Cardiac fibroblast (primary cell): ENCODE measurements at regions not wholly inside any gene's neighbourhood (a gene's known extent, or its start where the extent isn't known, plus 50 kb on each side); places are given as distances from the start of the nearest gene placed in this dataset.

Source experiments
- DNase-seq, 2 donors: peaks; one replicate each; pipeline versions ENCODE4 v3.0.0 to v3.0.0-alpha.2; 2010; ENCODE audit warnings: low read depth in 2 of 2
- H3K4me3 ChIP-seq, 2 donors: replicated peaks in 1 of 2; 1 replicate in 1 of 2; 2 replicates in 1 of 2; pipeline ENCODE4 v1.5.1; 2011; ENCODE audit warnings: low read depth in 2 of 2, low read length in 2 of 2, mild to moderate bottlenecking in 2 of 2, moderate library complexity in 1 of 2
- TF ChIP-seq, protein P1 (sequence below): IDR thresholded peaks from one replicate; pipeline ENCODE4 v1.5.1; 2011; ENCODE audit warnings: low read depth, mild to moderate bottlenecking, low read length, inconsistent platforms

DNA sequence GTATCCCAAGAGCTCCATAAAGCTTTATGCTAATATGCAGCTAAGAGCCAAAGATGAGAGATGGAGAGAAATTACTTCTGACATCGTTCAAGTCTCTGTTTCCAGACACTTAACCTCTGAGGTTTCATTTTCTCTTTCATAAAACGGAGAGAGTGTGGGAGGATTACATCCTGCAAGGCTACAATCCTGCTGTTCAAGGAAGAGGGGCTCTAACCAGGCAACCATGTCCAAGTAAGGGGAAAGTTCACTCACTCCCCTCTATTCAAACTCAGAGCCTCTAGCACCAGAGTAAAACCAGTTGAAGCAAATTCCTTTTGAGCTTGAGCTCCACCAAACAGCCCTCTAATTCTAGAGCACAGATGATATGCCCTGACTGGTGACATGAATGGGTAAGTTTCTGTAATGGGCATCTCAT lies 397.4 kb downstream of the NPIPA8 start:
- TF ChIP-seq, protein P1, sequence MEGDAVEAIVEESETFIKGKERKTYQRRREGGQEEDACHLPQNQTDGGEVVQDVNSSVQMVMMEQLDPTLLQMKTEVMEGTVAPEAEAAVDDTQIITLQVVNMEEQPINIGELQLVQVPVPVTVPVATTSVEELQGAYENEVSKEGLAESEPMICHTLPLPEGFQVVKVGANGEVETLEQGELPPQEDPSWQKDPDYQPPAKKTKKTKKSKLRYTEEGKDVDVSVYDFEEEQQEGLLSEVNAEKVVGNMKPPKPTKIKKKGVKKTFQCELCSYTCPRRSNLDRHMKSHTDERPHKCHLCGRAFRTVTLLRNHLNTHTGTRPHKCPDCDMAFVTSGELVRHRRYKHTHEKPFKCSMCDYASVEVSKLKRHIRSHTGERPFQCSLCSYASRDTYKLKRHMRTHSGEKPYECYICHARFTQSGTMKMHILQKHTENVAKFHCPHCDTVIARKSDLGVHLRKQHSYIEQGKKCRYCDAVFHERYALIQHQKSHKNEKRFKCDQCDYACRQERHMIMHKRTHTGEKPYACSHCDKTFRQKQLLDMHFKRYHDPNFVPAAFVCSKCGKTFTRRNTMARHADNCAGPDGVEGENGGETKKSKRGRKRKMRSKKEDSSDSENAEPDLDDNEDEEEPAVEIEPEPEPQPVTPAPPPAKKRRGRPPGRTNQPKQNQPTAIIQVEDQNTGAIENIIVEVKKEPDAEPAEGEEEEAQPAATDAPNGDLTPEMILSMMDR, result no peak
- no peak overlapping the region for H3K4me3 ChIP-seq
- DNase-seq, result no peak

DNA sequence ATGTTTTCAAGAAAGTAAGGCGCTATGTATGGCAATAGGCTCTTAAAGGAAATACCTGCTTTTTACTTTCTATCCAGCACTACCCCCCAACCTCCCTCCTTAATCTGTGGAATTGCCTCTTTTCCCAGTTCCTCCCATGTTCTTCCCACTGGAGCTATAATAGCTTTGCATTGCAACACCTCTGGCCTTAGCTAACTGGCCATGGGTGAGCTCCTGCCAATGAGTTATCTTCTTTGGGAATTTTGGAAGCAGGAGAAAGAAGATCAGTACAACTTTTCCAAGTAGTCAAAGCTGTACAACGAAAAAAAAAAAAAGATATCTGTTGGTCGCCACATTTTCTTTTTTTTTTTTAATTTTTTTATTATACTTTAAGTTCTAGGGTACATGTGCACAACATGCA lies 398.0 kb downstream of the NPIPA8 start:
- TF ChIP-seq, protein P1, result no peak
- H3K4me3 ChIP-seq, result no peak overlapping the region
- no peak for DNase-seq

DNA sequence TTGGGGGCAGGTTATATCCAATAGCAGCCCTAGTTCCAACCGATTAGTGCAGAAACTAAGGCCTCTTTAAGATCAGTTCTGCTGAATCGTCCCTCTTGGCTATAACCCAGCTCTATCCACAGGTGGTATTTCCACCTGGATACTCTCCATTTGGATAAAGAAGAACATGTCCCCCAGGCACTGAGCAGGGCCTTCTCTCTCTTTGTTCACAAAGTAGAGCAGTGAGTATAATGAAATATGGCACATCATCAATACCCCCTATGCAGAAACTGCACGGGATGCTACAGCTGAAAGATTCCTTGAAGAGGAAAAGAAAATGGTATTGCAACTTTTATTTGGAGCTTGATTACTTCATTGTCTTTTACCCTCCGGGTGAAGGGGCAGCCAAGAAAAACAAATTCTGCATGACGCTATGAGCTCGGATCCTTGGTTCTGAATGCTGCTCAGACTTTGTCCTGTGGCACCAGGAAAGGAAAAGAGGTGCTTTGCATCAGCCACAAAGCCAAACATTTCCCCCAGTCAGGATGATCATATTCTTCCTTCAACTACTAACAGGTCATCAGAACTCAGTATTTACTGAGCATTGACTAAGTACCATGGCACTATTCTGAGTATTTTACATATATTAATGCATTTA lies 399.7 kb downstream of the NPIPA8 start:
- TF ChIP-seq, protein P1, result no peak
- DNase-seq, result no peak
- H3K4me3 ChIP-seq, result no peak overlapping the region

DNA sequence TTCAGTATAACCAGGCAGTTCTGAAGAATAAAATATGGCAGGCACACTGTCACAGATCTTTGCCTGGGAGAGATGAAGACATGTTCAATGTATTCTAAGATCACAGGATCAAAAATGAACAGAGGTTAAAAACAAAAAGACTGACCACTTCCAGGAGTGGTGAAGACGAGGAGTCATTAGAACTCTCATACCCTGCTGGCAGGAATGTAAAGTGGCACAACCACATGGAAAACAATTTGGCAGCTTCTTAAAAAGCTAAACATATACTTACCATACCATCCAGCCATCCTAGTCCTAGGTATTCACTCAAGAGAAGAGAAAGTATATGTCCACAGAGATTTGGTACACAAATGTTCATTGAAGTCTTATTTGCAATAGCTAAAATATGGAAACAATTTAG lies 406.3 kb downstream of the NPIPA8 start:
- TF ChIP-seq, protein P1, result no peak
- no peak overlapping the region for H3K4me3 ChIP-seq
- DNase-seq, result no peak

DNA sequence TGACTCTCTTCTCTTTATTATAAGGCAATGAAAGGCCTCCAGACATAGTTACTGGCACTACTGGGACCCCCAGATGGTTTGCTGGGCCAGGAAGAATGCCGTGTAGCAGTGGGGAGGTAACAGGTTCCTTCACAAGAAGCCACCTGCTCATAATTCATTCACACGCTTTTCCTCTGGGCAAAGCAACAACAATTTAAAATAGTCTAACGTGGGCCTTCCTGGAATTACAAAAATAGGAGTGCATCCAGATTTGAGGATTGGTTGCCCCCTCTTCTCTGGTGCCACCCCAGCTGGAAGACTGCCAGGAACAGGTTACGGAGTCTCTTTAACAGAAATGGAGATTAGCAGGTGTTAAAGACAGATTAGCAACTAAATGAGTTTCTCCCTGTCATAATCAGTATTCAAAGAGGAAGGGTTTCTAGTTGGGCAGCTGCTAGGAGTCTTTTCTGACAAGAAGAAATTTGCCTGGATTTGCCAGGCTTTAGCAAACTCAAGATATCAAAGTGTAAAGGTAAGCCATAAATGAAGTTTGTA lies 409.6 kb downstream of the NPIPA8 start:
- DNase-seq, result no peak
- no peak overlapping the region for H3K4me3 ChIP-seq
- TF ChIP-seq, protein P1, result no peak

DNA sequence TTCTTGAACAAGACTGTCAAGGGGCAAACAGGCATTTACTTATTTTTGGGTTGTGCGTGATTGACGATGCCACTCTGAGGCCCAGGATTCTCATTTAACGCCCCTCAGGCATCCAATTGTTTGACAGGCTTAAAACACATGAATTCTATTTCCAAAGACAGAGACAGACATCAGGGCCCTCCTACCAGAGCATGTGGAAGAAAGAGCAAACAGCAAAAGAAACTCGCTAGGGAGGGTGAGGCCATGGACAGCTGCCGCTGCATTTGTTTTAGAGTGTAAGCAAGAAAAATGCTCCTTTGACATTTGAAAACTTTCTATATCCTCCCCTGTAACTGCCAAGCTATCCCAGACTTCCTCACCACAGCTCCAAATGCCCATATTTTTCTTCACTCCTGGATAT lies 410.1 kb downstream of the NPIPA8 start:
- no peak for DNase-seq
- TF ChIP-seq, protein P1, result no peak
- H3K4me3 ChIP-seq, result no peak overlapping the region

DNA sequence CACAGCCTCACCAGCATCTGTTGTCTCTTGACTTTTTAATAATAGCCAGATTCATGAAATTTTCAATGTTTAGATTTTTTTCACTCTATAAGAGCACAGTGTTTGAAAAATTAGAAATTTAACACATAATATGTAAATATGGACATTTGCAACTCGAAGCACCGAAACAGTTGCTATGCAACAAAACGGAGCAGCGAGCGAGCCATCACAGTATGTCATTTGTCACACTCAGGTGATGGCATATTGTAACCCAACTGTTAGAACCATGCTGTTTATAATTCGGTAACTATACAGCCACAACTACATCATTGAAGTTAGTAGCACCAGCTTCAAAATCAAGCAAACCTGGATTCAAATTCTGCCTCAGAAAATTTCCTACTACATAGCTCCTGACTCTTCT lies 410.8 kb downstream of the NPIPA8 start:
- no peak overlapping the region for H3K4me3 ChIP-seq
- no peak for DNase-seq
- TF ChIP-seq, protein P1, result no peak
